ENCODE measurements at regions not wholly inside any gene's neighbourhood (a gene's known extent, or its start where the extent isn't known, plus 50 kb on each side); places are given as distances from the start of the nearest gene placed in this dataset.

DNA sequence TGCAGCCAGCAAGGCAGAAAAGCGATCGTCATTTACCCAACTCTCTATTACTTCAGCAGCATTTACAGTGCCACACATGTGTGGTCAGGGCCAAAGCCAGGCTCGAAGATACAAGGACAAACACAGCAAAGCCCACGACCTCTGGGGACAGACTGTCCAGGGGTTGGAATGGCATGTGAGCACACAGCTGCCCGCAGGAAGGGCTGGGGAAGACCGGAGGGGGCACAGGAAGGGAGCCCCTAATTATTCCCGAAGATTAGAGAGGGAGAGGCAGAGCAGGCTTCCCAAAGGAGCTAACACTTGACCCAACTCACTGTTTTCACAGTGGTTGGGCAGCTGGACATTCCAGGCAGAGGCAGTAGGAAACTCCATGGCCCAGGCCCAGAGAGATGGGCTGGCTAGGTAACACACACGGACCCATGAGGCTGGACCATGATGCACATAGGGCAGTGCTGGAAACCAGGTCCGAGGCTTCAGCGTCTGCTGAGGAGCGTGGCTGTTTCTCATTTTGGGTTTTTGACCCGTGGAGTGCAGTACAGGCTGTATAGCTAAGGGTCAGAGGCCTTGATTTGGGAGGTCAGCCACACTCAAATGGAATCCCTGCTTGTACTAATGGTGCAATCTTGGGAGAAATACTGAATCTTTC lies 179.8 kb downstream of the FOXO1 start:
- DNase-seq (ENCODE audit: low spot score), result no peak
- TF ChIP-seq, protein P1, sequence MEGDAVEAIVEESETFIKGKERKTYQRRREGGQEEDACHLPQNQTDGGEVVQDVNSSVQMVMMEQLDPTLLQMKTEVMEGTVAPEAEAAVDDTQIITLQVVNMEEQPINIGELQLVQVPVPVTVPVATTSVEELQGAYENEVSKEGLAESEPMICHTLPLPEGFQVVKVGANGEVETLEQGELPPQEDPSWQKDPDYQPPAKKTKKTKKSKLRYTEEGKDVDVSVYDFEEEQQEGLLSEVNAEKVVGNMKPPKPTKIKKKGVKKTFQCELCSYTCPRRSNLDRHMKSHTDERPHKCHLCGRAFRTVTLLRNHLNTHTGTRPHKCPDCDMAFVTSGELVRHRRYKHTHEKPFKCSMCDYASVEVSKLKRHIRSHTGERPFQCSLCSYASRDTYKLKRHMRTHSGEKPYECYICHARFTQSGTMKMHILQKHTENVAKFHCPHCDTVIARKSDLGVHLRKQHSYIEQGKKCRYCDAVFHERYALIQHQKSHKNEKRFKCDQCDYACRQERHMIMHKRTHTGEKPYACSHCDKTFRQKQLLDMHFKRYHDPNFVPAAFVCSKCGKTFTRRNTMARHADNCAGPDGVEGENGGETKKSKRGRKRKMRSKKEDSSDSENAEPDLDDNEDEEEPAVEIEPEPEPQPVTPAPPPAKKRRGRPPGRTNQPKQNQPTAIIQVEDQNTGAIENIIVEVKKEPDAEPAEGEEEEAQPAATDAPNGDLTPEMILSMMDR (conservative IDR thresholded peaks at IDR 0.05; ENCODE audit: low read length), result no peak
- H3K4me3 ChIP-seq (ENCODE audit: low read depth, low read length, poor library complexity, severe bottlenecking), result no peak overlapping the region
- H3K4me1 ChIP-seq (ENCODE audit: insufficient read depth, low read length, poor library complexity, severe bottlenecking), result peaks cover 64% of the 10 kb centered on the region
- H2AFZ ChIP-seq (ENCODE audit: low read length), result no peak overlapping the region
- H3K4me2 ChIP-seq (ENCODE audit: low read length), result no peak overlapping the region
- H3K27ac ChIP-seq (ENCODE audit: low read depth, low read length, poor library complexity, severe bottlenecking), result no peak overlapping the region
- CTCF ChIA-PET (ENCODE audit: unreplicated experiment), result no interaction called here
- H3K9me2 ChIP-seq (ENCODE audit: insufficient read depth, low read length), result no peaks in the 10 kb centered on the region
- BruUV-seq (replicated peaks), result no TSS peak
- no peaks in the 10 kb centered on the region for H4K20me1 ChIP-seq (ENCODE audit: insufficient read depth, low read length)
- peaks cover 10% of the 10 kb centered on the region; the same call in 1 of the 2 replicates for H3K9me3 ChIP-seq (ENCODE audit: low read length)
- intact Hi-C loops (cut with micrococcal nuclease; ENCODE audit: unreplicated experiment), result no loop called here
- H3K79me2 ChIP-seq (ENCODE audit: insufficient read depth, low read depth, low read length), result peaks cover 10% of the 10 kb centered on the region; the same call in 1 of the 2 replicates
- POLR2A ChIA-PET, result interaction anchor here (0.8 to 2.2 kb wide), 6 partner anchors 11 to 54 kb away, joined by 3 to 7 read pairs (median 4); no protein-coding TSS in a partner anchor
- peaks cover 9% of the 10 kb centered on the region for H3K36me3 ChIP-seq (ENCODE audit: insufficient read depth, low read length)

DNA sequence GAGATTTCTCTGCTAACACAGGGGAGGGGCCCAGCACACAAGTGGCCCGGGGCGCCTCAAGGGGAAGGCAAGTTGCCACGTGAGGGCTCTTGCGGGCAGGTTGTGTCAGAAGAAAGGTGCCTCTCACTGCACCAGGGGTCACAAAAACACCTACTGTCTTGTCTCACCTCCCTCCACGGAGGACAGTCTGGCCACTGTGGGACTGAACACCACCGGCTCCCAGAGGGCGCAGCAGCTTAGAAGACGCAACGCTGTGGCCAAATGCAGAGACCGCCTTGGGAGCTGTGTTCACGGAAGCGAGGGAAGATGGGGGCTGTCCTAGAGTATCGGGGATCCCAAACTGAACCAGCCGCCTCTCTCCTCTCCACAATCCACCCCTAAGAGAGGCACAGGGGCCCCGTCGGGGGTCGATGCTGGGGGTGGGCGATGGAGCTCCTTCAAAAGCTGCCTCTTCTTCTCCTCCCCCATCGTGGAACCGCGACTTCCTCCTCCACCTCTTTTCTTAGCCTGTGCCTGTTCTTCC lies 177.5 kb downstream of the FOXO1 start:
- no peak overlapping the region for H3K4me2 ChIP-seq (ENCODE audit: low read length)
- ChIA-PET POLR2A (interaction anchor here (0.9 to 1.3 kb wide), 3 partner anchors 8 to 16 kb away, joined by 3 read pairs; no protein-coding TSS in a partner anchor), CTCF (ENCODE audit: unreplicated experiment) (interaction anchor here (1.1 kb wide), 1 partner anchor 68 kb away, joined by 4 read pairs; no protein-coding TSS in a partner anchor)
- no peaks in the 10 kb centered on the region for H3K9me2 ChIP-seq (ENCODE audit: insufficient read depth, low read length)
- H3K27ac ChIP-seq (ENCODE audit: low read depth, low read length, poor library complexity, severe bottlenecking), result no peak overlapping the region
- no peak overlapping the region for H3K4me3 ChIP-seq (ENCODE audit: low read depth, low read length, poor library complexity, severe bottlenecking)
- intact Hi-C loops (cut with micrococcal nuclease; ENCODE audit: unreplicated experiment), result no loop called here
- H3K4me1 ChIP-seq (ENCODE audit: insufficient read depth, low read length, poor library complexity, severe bottlenecking), result peaks cover 46% of the 10 kb centered on the region
- H3K79me2 ChIP-seq (ENCODE audit: insufficient read depth, low read depth, low read length), result no peaks in the 10 kb centered on the region
- H3K36me3 ChIP-seq (ENCODE audit: insufficient read depth, low read length), result no peaks in the 10 kb centered on the region
- no peak overlapping the region for H2AFZ ChIP-seq (ENCODE audit: low read length)
- TF ChIP-seq, protein P1 (conservative IDR thresholded peaks at IDR 0.05; ENCODE audit: low read length), result no peak
- no peak for TF ChIP-seq EZH2phosphoT487 (IDR thresholded peaks at IDR 0.05; ENCODE audit: borderline replicate concordance, low read depth, low read length)
- BruUV-seq (replicated peaks), result no TSS peak
- no peaks in the 10 kb centered on the region for H4K20me1 ChIP-seq (ENCODE audit: insufficient read depth, low read length)
- H3K9me3 ChIP-seq (ENCODE audit: low read length), result no peaks in the 10 kb centered on the region
- no peak for DNase-seq (ENCODE audit: low spot score)
